PC-9 (cell line): ENCODE measurements at regions not wholly inside any gene's neighbourhood (a gene's known extent, or its start where the extent isn't known, plus 50 kb on each side); places are given as distances from the start of the nearest gene placed in this dataset.

ENCODE experiments used
- BruUV-seq: library from RNA; stranded (reverse); fragments of 400-500 nt; replicated peaks from 2 replicates; lab custom pipeline; 2021; lab: Mats Ljungman, UMichigan
- CTCF ChIA-PET: fragments of 300-600 bp; sonication (Branson Sonifier 250); formaldehyde crosslinking; loops from one replicate; lab custom pipeline; 2022; ENCODE audit warnings: antibody characterized with exemption; lab: Charles Lee
- POLR2A ChIA-PET: fragments of 300-600 bp; sonication (Branson Sonifier 250); formaldehyde crosslinking; loops from one replicate; lab custom pipeline; 2022; ENCODE audit warnings: antibody characterized with exemption; ENCODE audit not compliant: unreplicated experiment; lab: Charles Lee
- DNase-seq, 2 experiments: peaks; one replicate each; pipeline versions ENCODE4 v3.0.0 to v3.0.0-alpha.2; 2015 to 2022; ENCODE audit warnings: mixed read lengths in 1 of 2
- H2AFZ ChIP-seq: fragments of 200-600 bp; sonication (generic); 2 replicates; pipeline ENCODE4 v1.8.1; 2017; ENCODE audit warnings: antibody characterized with exemption
- H3F3A ChIP-seq: fragments of 200-600 bp; sonication (generic); 2 replicates; pipeline ENCODE4 v1.8.1; 2017; ENCODE audit warnings: antibody characterized with exemption, mild to moderate bottlenecking, low read depth; ENCODE audit not compliant: insufficient read depth
- H3K27ac ChIP-seq: fragments of 200-600 bp; sonication (generic); 2 replicates; pipeline ENCODE4 v1.6.1; 2016; ENCODE audit warnings: mixed run types
- H3K27me3 ChIP-seq: fragments of 200-600 bp; sonication (generic); 2 replicates; pipeline ENCODE4 v1.6.1; 2016; ENCODE audit warnings: low read depth, mixed run types; ENCODE audit not compliant: insufficient read depth
- H3K36me3 ChIP-seq: fragments of 200-600 bp; sonication (generic); 2 replicates; pipeline ENCODE4 v1.6.1; 2016; ENCODE audit warnings: low read depth, mixed run types
- H3K4me1 ChIP-seq: fragments of 200-600 bp; sonication (generic); replicated peaks from 2 replicates; pipeline ENCODE4 v1.6.1; 2016; ENCODE audit warnings: mixed run types; ENCODE audit not compliant: insufficient read depth
- H3K4me2 ChIP-seq: fragments of 200-600 bp; sonication (generic); 2 replicates; pipeline ENCODE4 v1.6.1; 2017; ENCODE audit warnings: mixed run types
- H3K4me3 ChIP-seq: fragments of 200-600 bp; sonication (generic); 2 replicates; pipeline ENCODE4 v1.6.1; 2016; ENCODE audit warnings: mixed run types
- H3K79me2 ChIP-seq: fragments of 200-600 bp; sonication (generic); 2 replicates; pipeline ENCODE4 v1.6.1; 2017; ENCODE audit warnings: low read depth, mixed run types
- H3K9me2 ChIP-seq: fragments of 200-600 bp; sonication (generic); 2 replicates; pipeline ENCODE4 v1.8.1; 2017; ENCODE audit warnings: mild to moderate bottlenecking; ENCODE audit not compliant: insufficient read depth
- H3K9me3 ChIP-seq: fragments of 200-600 bp; sonication (generic); 2 replicates; pipeline ENCODE4 v1.8.1; 2016; ENCODE audit warnings: low read depth; ENCODE audit not compliant: insufficient read depth
- H4K20me1 ChIP-seq: fragments of 200-600 bp; sonication (generic); 2 replicates; pipeline ENCODE4 v1.8.1; 2017; ENCODE audit not compliant: insufficient read depth
- CTCF ChIP-seq: fragments of 200-600 bp; sonication (generic); conservative IDR thresholded peaks from 2 replicates; pipeline ENCODE4 v1.6.1; 2017; ENCODE audit warnings: mixed run types, antibody characterized with exemption, mild to moderate bottlenecking, moderate library complexity
- EZH2 ChIP-seq: fragments of 200-600 bp; sonication (generic); IDR thresholded peaks from 2 replicates; pipeline ENCODE4 v1.8.0; 2017; ENCODE audit warnings: antibody characterized with exemption, low read depth
- intact Hi-C: fragments of 100-400 bp; cut with micrococcal nuclease; formaldehyde crosslinking; loops from one replicate; pipeline ENCODE4 v1.10.0; 2022; ENCODE audit not compliant: unreplicated experiment

GRCh38 chr4:20418861-20419451, 167.3 kb downstream of the SLIT2 start:
- H2AFZ ChIP-seq = peak overlapping the region; percentile 69
- H3K36me3 ChIP-seq = no peaks in the 10 kb centered on the region
- no peaks in the 10 kb centered on the region for H3K79me2 ChIP-seq
- no TSS peak for BruUV-seq
- H3K4me3 ChIP-seq = no peak overlapping the region
- POLR2A ChIA-PET = no interaction called here
- peak overlapping the region; percentile 52 for H3K4me2 ChIP-seq
- H3K27ac ChIP-seq = no peak overlapping the region
- H3K9me3 ChIP-seq = no peaks in the 10 kb centered on the region
- no peaks in the 10 kb centered on the region for H3K27me3 ChIP-seq
- H4K20me1 ChIP-seq = no peaks in the 10 kb centered on the region
- peak; percentile 7 to 47 for DNase-seq
- CTCF ChIA-PET = no interaction called here
- no peaks in the 10 kb centered on the region for H3K4me1 ChIP-seq
- intact Hi-C loops = loop anchor here (2.0 to 10.0 kb wide), 3 partner anchors 124 to 1350 kb away; partner anchors contain the start of gene SLIT2
- no peaks in the 10 kb centered on the region for H3F3A ChIP-seq
- no peaks in the 10 kb centered on the region for H3K9me2 ChIP-seq
- TF ChIP-seq CTCF (peak; percentile 60), EZH2 (no peak)

- TF ChIP-seq EZH2 (no peak), CTCF (no peak)
Observed at GRCh38 chr4:20420916-20421602, 169.4 kb downstream of the SLIT2 start.

GRCh38 chr4:20421603-20421985, 169.9 kb downstream of the SLIT2 start:
- no peaks in the 10 kb centered on the region for H3K4me1 ChIP-seq
- H3K79me2 ChIP-seq = no peaks in the 10 kb centered on the region
- intact Hi-C loops = loop anchor here (5.0 kb wide), 1 partner anchor 1734 kb away; no protein-coding TSS in a partner anchor
- ChIA-PET CTCF (no interaction called here), POLR2A (no interaction called here)
- H3F3A ChIP-seq = no peaks in the 10 kb centered on the region
- no peaks in the 10 kb centered on the region for H3K27me3 ChIP-seq
- no peaks in the 10 kb centered on the region for H3K9me3 ChIP-seq
- DNase-seq = no peak
- no peak overlapping the region for H3K4me3 ChIP-seq
- H3K27ac ChIP-seq = no peak overlapping the region
- H3K36me3 ChIP-seq = no peaks in the 10 kb centered on the region
- no peak for TF ChIP-seq EZH2
- no peak for TF ChIP-seq CTCF
- no peak overlapping the region for H2AFZ ChIP-seq
- no peaks in the 10 kb centered on the region for H4K20me1 ChIP-seq
- H3K4me2 ChIP-seq = no peak overlapping the region
- no TSS peak for BruUV-seq
- no peaks in the 10 kb centered on the region for H3K9me2 ChIP-seq

More at GRCh38 chr4:20420916-20421602, 169.4 kb downstream of the SLIT2 start:
- Histone ChIP-seq H2AFZ (no peak overlapping the region), H3F3A (no peaks in the 10 kb centered on the region), H3K36me3 (no peaks in the 10 kb centered on the region), H4K20me1 (no peaks in the 10 kb centered on the region), H3K4me2 (no peak overlapping the region), H3K27ac (no peak overlapping the region), H3K9me3 (no peaks in the 10 kb centered on the region), H3K4me1 (no peaks in the 10 kb centered on the region), H3K79me2 (no peaks in the 10 kb centered on the region), H3K9me2 (no peaks in the 10 kb centered on the region), H3K27me3 (no peaks in the 10 kb centered on the region), H3K4me3 (no peak overlapping the region)
- intact Hi-C loops = loop anchor here (5.0 kb wide), 1 partner anchor 1734 kb away; no protein-coding TSS in a partner anchor
- no peak for DNase-seq
- ChIA-PET POLR2A (interaction anchor here (0.5 kb wide), 1 partner anchor 645 kb away, joined by 8 read pairs; no protein-coding TSS in a partner anchor), CTCF (no interaction called here)
- BruUV-seq = no TSS peak
